ENCODE measurements at regions not wholly inside any gene's neighbourhood (a gene's known extent, or its start where the extent isn't known, plus 50 kb on each side); places are given as distances from the start of the nearest gene placed in this dataset.

DNA sequence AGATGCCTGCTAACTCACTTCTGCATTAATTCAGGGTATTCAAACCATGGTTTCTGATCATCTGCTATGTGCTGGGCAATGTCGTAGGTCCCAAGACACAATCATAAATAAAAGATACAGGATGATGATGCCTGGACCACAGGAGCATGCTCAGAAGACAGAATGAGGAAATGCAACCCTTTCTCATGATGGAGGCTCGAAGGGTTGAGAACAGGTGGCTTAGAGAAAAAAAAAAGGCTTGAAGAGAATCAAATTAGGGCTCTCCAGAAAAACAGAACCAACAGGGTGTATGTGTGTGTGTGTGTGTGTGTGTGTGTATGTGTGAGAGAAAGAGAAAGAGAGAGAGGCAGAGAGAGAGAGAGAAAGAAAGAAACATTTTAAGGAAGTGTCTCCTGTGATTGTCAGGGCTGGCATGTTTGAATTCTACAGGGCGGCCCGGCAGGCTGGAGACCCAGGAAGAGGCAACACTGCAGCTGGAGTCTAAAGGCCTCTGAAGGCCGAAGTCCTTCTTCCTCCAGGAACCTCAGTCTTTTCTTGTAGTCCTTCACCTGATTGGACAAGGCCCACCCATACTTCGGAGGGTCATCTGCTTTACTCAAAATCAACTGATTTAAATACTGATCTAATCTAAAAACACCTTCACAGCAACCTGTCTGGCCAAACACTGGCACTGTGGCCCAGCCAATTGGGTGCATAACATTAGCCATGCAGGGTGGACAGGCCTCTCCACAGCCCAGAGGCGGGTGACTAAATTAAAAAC, 143.8 kb downstream of the ERMARD start:
- H3K4me3 ChIP-seq (ENCODE audit: low read depth, low read length), result no peak overlapping the region
- DNase-seq (ENCODE audit: low read depth), result no peak
- no peak for TF ChIP-seq CTCF (conservative IDR thresholded peaks at IDR 0.05; ENCODE audit: low read depth, low read length)

GRCh38 chr6:169894377-169894960, 143.0 kb downstream of the ERMARD start:
- no peak for TF ChIP-seq CTCF (conservative IDR thresholded peaks at IDR 0.05; ENCODE audit: low read depth, low read length)
- H3K4me3 ChIP-seq (ENCODE audit: low read depth, low read length), result no peak overlapping the region
- DNase-seq (ENCODE audit: low read depth), result no peak

- TF ChIP-seq CTCF (conservative IDR thresholded peaks at IDR 0.05; ENCODE audit: low read depth, low read length), result no peak
- DNase-seq (ENCODE audit: low read depth), result no peak
- no peak overlapping the region for H3K4me3 ChIP-seq (ENCODE audit: low read depth, low read length)
These were observed 142.2 kb downstream of the ERMARD start for GRCh38 chr6:169893624-169894023.

GRCh38 chr6:169891846-169892245, 140.4 kb downstream of the ERMARD start:
- DNase-seq (ENCODE audit: low read depth), result no peak
- no peak for TF ChIP-seq CTCF (conservative IDR thresholded peaks at IDR 0.05; ENCODE audit: low read depth, low read length)
- H3K4me3 ChIP-seq (ENCODE audit: low read depth, low read length), result no peak overlapping the region

DNA sequence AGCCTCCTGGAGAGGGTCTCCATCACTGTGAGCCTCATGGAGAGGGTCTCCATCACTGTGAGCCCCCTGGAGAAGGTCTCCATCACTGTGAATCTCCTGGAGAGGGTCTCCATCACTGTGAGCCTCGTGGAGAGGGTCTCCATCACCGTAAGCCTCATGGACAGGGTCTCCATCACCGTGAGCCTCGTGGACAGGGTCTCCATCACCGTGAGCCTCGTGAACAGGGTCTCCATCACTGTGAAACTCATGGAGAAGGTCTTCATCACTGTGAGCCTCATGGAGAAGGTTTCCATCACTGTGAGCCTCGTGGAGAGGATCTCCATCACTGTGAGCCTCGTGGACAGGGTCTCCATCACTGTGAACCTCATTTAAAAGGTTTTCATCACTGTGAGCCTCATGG, 140.0 kb downstream of the ERMARD start:
- H3K4me3 ChIP-seq (ENCODE audit: low read depth, low read length), result no peak overlapping the region
- no peak for DNase-seq (ENCODE audit: low read depth)
- TF ChIP-seq CTCF (conservative IDR thresholded peaks at IDR 0.05; ENCODE audit: low read depth, low read length), result no peak

GRCh38 chr6:169890901-169891300, 139.5 kb downstream of the ERMARD start:
- no peak for TF ChIP-seq CTCF (conservative IDR thresholded peaks at IDR 0.05; ENCODE audit: low read depth, low read length)
- H3K4me3 ChIP-seq (ENCODE audit: low read depth, low read length), result no peak overlapping the region
- no peak for DNase-seq (ENCODE audit: low read depth)

GRCh38 chr6:169890049-169890448, 138.6 kb downstream of the ERMARD start:
- no peak for DNase-seq (ENCODE audit: low read depth)
- TF ChIP-seq CTCF (conservative IDR thresholded peaks at IDR 0.05; ENCODE audit: low read depth, low read length), result no peak
- H3K4me3 ChIP-seq (ENCODE audit: low read depth, low read length), result no peak overlapping the region

Data from epithelial cell of proximal tubule (primary cell).